H1 (cell line): ENCODE measurements at regions not wholly inside any gene's neighbourhood (a gene's known extent, or its start where the extent isn't known, plus 50 kb on each side); places are given as distances from the start of the nearest gene placed in this dataset.

Experiments used
- CTCF ChIA-PET: fragments of 300-600 bp; sonication (Branson Sonifier 250); formaldehyde crosslinking; loops from one replicate; lab custom pipeline; 2021; ENCODE audit not compliant: partially characterized antibody; lab: Charles Lee
- POLR2A ChIA-PET: fragments of 300-600 bp; sonication (Branson Sonifier 250); formaldehyde crosslinking; loops from one replicate; lab custom pipeline; 2021; ENCODE audit warnings: inconsistent platforms; ENCODE audit not compliant: partially characterized antibody; lab: Charles Lee
- DNase-seq, 2 experiments: peaks; one replicate each; pipeline versions ENCODE4 v3.0.0 to v3.0.0-alpha.2; 2010 to 2022; ENCODE audit warnings: low spot score in 2 of 2, low read depth in 1 of 2, mixed read lengths in 1 of 2
- FAIRE-seq: peaks from 2 replicates; lab custom pipeline; 2011; peaks lifted over from hg19 to GRCh38; lab: Jason Lieb, UNC
- H2AFZ ChIP-seq: 2 replicates; pipeline ENCODE4 v1.8.1; 2012; ENCODE audit warnings: low read length, inconsistent platforms
- H2AK5ac ChIP-seq: 2 replicates; pipeline ENCODE4 v1.6.1; 2013; ENCODE audit warnings: low read depth, low read length
- H2BK120ac ChIP-seq: replicated peaks from 2 replicates; pipeline ENCODE3; 2013; ENCODE audit warnings: low read depth, low read length, inconsistent platforms
- H2BK12ac ChIP-seq: 2 replicates; pipeline ENCODE4 v1.6.1; 2013; ENCODE audit warnings: low read depth, low read length
- H2BK15ac ChIP-seq: 2 replicates; pipeline ENCODE4 v1.6.1; 2013; ENCODE audit warnings: low read length
- H2BK20ac ChIP-seq: 2 replicates; pipeline ENCODE4 v1.6.1; 2013; ENCODE audit warnings: low read length
- H2BK5ac ChIP-seq: 2 replicates; pipeline ENCODE4 v1.6.1; 2013; ENCODE audit warnings: low read depth, low read length
- H3K14ac ChIP-seq: 2 replicates; pipeline ENCODE4 v1.6.1; 2013; ENCODE audit warnings: inconsistent platforms; ENCODE audit not compliant: insufficient read length
- H3K18ac ChIP-seq: 2 replicates; pipeline ENCODE4 v1.6.1; 2013; ENCODE audit warnings: low read length; ENCODE audit errors: extremely low read depth
- H3K23ac ChIP-seq: 2 replicates; pipeline ENCODE4 v1.6.1; 2013; ENCODE audit warnings: inconsistent platforms; ENCODE audit not compliant: insufficient read length
- H3K23me2 ChIP-seq: 2 replicates; pipeline ENCODE4 v1.6.1; 2013; ENCODE audit warnings: low read depth, low read length
- H3K27ac ChIP-seq: 2 replicates; pipeline ENCODE4 v1.6.1; 2011; ENCODE audit warnings: low read depth, low read length, inconsistent platforms
- H3K27me3 ChIP-seq, 4 experiments: replicated peaks in 1 of 4; 1 replicate in 1 of 4; 2 replicates in 3 of 4; pipeline versions ENCODE4 v1.6.1 to v1.8.1; 2011 to 2013; ENCODE audit warnings: low read length in 3 of 4, mild to moderate bottlenecking in 3 of 4, inconsistent platforms in 2 of 4, mixed read lengths in 2 of 4, moderate library complexity in 1 of 4; ENCODE audit not compliant: control insufficient read depth in 3 of 4, insufficient read depth in 3 of 4; ENCODE audit errors: extremely low read depth in 1 of 4
- H3K36me3 ChIP-seq, 4 experiments: 2 replicates each; pipeline versions ENCODE4 v1.6.1 to v1.8.1; 2011 to 2013; ENCODE audit warnings: mild to moderate bottlenecking in 4 of 4, low read length in 3 of 4, moderate library complexity in 2 of 4, control low read depth in 1 of 4, inconsistent platforms in 1 of 4; ENCODE audit not compliant: insufficient read depth in 4 of 4, control insufficient read depth in 2 of 4
- H3K4ac ChIP-seq: replicated peaks from 2 replicates; pipeline ENCODE3; 2013; ENCODE audit warnings: low read length, low read depth, mixed read lengths, inconsistent platforms; ENCODE audit not compliant: insufficient read length
- H3K4me1 ChIP-seq, 4 experiments: replicated peaks in 1 of 4; 1 replicate in 1 of 4; 2 replicates in 3 of 4; pipeline versions ENCODE4 v1.6.1 to v1.8.1; 2011 to 2013; ENCODE audit warnings: low read length in 3 of 4, inconsistent platforms in 2 of 4, mixed read lengths in 1 of 4; ENCODE audit not compliant: insufficient read depth in 4 of 4, control insufficient read depth in 3 of 4
- H3K4me2 ChIP-seq, 2 experiments: 2 replicates each; pipeline versions ENCODE4 v1.6.1 to v1.8.1; 2011 to 2013; ENCODE audit warnings: low read depth in 2 of 2, low read length in 2 of 2, control low read depth in 1 of 2, inconsistent platforms in 1 of 2, mild to moderate bottlenecking in 1 of 2; ENCODE audit not compliant: insufficient read depth in 1 of 2
- H3K4me3 ChIP-seq, 4 experiments: fragments of 200-600, 300-600 bp in 1 of 4; sonication (generic), shearing (Covaris generic), sonication (Bioruptor Twin) in 1 of 4; 2 replicates each; pipeline versions ENCODE4 v1.5.1 to v1.8.1; 2011 to 2016; ENCODE audit warnings: low read length in 4 of 4, low read depth in 3 of 4, control low read depth in 2 of 4, inconsistent platforms in 2 of 4, mild to moderate bottlenecking in 2 of 4, mixed read lengths in 1 of 4, moderate library complexity in 1 of 4; ENCODE audit not compliant: insufficient read depth in 2 of 4; ENCODE audit errors: extremely low read depth in 1 of 4
- H3K56ac ChIP-seq: replicated peaks from 2 replicates; pipeline ENCODE3; 2013; ENCODE audit warnings: low read depth, mild to moderate bottlenecking, mixed read lengths, low read length, inconsistent platforms; ENCODE audit not compliant: insufficient read length
- H3K79me1 ChIP-seq: 2 replicates; pipeline ENCODE4 v1.6.1; 2013; ENCODE audit warnings: low read depth, low read length, control low read depth
- H3K79me2 ChIP-seq, 2 experiments: 2 replicates each; pipeline versions ENCODE4 v1.6.1 to v1.8.1; 2012 to 2013; ENCODE audit warnings: low read length in 2 of 2, mild to moderate bottlenecking in 2 of 2, inconsistent platforms in 1 of 2; ENCODE audit not compliant: insufficient read depth in 2 of 2, control insufficient read depth in 1 of 2
- H3K9ac ChIP-seq, 4 experiments: replicated peaks in 1 of 4; 1 replicate in 1 of 4; 2 replicates in 3 of 4; pipeline versions ENCODE4 v1.6.1 to v1.8.1; 2011 to 2013; ENCODE audit warnings: low read depth in 3 of 4, low read length in 3 of 4, control low read depth in 2 of 4, mild to moderate bottlenecking in 2 of 4, moderate library complexity in 2 of 4, inconsistent platforms in 1 of 4; ENCODE audit errors: extremely low read depth in 1 of 4
- H3K9me3 ChIP-seq, 2 experiments: 2 replicates each; pipeline versions ENCODE4 v1.6.1 to v1.8.1; 2012 to 2013; ENCODE audit warnings: mild to moderate bottlenecking in 2 of 2, moderate library complexity in 2 of 2, control low read depth in 1 of 2, inconsistent platforms in 1 of 2, low read depth in 1 of 2, low read length in 1 of 2, mixed read lengths in 1 of 2; ENCODE audit not compliant: insufficient read depth in 2 of 2
- H4K20me1 ChIP-seq, 2 experiments: replicated peaks in 1 of 2; 2 replicates each; pipeline versions ENCODE3 to v1.8.1; 2011 to 2013; ENCODE audit warnings: inconsistent platforms in 2 of 2, low read length in 2 of 2, mild to moderate bottlenecking in 1 of 2; ENCODE audit not compliant: insufficient read depth in 2 of 2, control insufficient read depth in 1 of 2
- H4K5ac ChIP-seq: 2 replicates; pipeline ENCODE4 v1.6.1; 2013; ENCODE audit warnings: low read length, low read depth, mixed read lengths, inconsistent platforms; ENCODE audit not compliant: insufficient read length
- H4K8ac ChIP-seq: 2 replicates; pipeline ENCODE4 v1.8.0; 2013; ENCODE audit warnings: mild to moderate bottlenecking, moderate library complexity, low read length, inconsistent platforms; ENCODE audit not compliant: insufficient read depth; ENCODE audit errors: extremely low read depth
- H4K91ac ChIP-seq: replicated peaks from 2 replicates; pipeline ENCODE3; 2013; ENCODE audit warnings: low read length, mixed read lengths, inconsistent platforms; ENCODE audit not compliant: insufficient read length
- ASH2L ChIP-seq: fragments of 200-600, 300-600 bp; sonication (generic); IDR thresholded peaks from one replicate; pipeline ENCODE4 v1.7.1; 2017; ENCODE audit warnings: low read length
- BRCA1 ChIP-seq: IDR thresholded peaks from 2 replicates; pipeline ENCODE4 v1.6.1; 2012; ENCODE audit warnings: low read depth, low read length, improper control_type of control experiment
- KDM5A ChIP-seq: fragments of 200-600 bp; IDR thresholded peaks from 2 replicates; pipeline ENCODE4 v1.7.1; 2012; ENCODE audit warnings: mild to moderate bottlenecking, low read length, inconsistent platforms, mixed read lengths
- PHF8 ChIP-seq: fragments of 200-600 bp; sonication (generic); conservative IDR thresholded peaks from 2 replicates; pipeline ENCODE4 v1.7.1; 2012; ENCODE audit warnings: low read depth, mild to moderate bottlenecking, inconsistent platforms, low read length, moderate library complexity
- RBBP5 ChIP-seq: IDR thresholded peaks from 2 replicates; pipeline ENCODE4 v1.7.1; 2012; ENCODE audit warnings: low read depth, mild to moderate bottlenecking, inconsistent platforms, low read length, moderate library complexity, borderline replicate concordance
- SIN3A ChIP-seq, 2 experiments: IDR thresholded peaks in 1 of 2; conservative IDR thresholded peaks in 1 of 2; 2 replicates each; pipeline ENCODE4 v1.6.1; 2011 to 2012; ENCODE audit warnings: low read length in 2 of 2, improper control_type of control experiment in 1 of 2, low read depth in 1 of 2, mild to moderate bottlenecking in 1 of 2
- SP2 ChIP-seq: IDR thresholded peaks from 2 replicates; pipeline ENCODE4 v1.6.1; 2012; ENCODE audit warnings: mild to moderate bottlenecking, low read length, inconsistent platforms
- TAF7 ChIP-seq: optimal IDR thresholded peaks from 2 replicates; pipeline ENCODE3; 2011; ENCODE audit warnings: low read depth, mild to moderate bottlenecking, inconsistent platforms, low read length, moderate library complexity, borderline replicate concordance
- ZNF274 ChIP-seq: IDR thresholded peaks from 2 replicates; pipeline ENCODE4 v1.7.0; 2012; ENCODE audit warnings: low read length, borderline replicate concordance; ENCODE audit errors: extremely low read depth
- WGBS, 2 experiments: shearing (Covaris generic) in 1 of 2; methylation state at CpG; one replicate each; pipeline versions ENCODE4 v1.1.6 to v1.1.7; 2013 to 2015; ENCODE audit warnings: low lambda C conversion rate in 2 of 2, mixed read lengths in 2 of 2, inconsistent platforms in 1 of 2, low coverage in 1 of 2, missing lambda C conversion rate in 1 of 2; ENCODE audit not compliant: insufficient replicate concordance in 2 of 2, insufficient coverage in 1 of 2, insufficient read length in 1 of 2; ENCODE audit errors: extremely low coverage in 1 of 2, missing lambda C conversion rate in 1 of 2; 5-methylcytosine and 5-hydroxymethylcytosine counted together
- TF ChIP-seq, protein P1 (sequence below): IDR thresholded peaks from 2 replicates; pipeline ENCODE4 v1.6.1; 2011; ENCODE audit warnings: low read depth, mild to moderate bottlenecking, low read length; ENCODE audit not compliant: insufficient read depth

DNA sequence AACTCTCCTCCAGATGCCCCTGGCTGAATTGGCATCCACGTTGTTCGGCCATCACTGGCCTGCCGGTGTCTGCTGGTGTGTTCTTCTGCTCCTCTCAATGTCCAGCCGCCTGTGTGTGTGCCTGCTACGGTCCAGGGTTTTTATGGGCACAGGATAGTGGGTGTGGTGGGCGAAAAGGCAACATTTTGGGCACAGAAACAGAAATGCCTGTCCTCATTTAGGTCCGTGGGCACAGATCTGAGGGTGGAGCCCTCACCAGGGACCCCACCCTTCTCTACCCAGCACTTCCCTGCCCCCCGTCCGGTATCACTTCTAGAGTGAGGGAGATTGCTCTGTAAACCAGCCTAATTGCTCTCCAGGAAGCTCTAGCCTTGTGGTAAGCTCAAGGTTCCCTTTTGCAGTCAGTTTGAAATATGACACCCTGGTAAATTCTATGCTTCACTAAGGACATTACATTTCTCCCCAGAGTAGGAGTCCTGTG is 410.1 kb downstream of the MAT2B start:
- Histone ChIP-seq H3K79me1 (no peaks in the 10 kb centered on the region), H3K4ac (no peak overlapping the region), H3K23ac (no peak overlapping the region), H2AK5ac (no peak overlapping the region), H3K4me1 (peaks cover 3 to 10% (median 6%) of the 10 kb centered on the region in 4 experiments; a peak in 6 of 7 replicates), H4K8ac (no peak overlapping the region), H2BK20ac (no peak overlapping the region; the same call in 1 of the 2 replicates), H2BK120ac (no peak overlapping the region), H3K14ac (no peak overlapping the region), H3K56ac (no peak overlapping the region), H3K9me3 (peaks cover 5 to 9% of the 10 kb centered on the region in 2 experiments; a peak in 3 of 4 replicates), H3K18ac (no peak overlapping the region; the same call in 1 of the 2 replicates), H3K4me2 (peak overlapping the region; percentile 4 to 21; a peak in 2 of 4 replicates), H3K4me3 (no peak overlapping the region), H2BK12ac (no peak overlapping the region), H2AFZ (0 out of 2 replicates have a peak overlapping the region, but pooled peaks have one; percentile 55), H2BK15ac (no peak overlapping the region; the same call in 1 of the 2 replicates), H4K5ac (peak overlapping the region; percentile 3), H2BK5ac (no peak overlapping the region), H3K27ac (no peak overlapping the region), H3K27me3 (no peaks in the 10 kb centered on the region), H3K9ac (no peak overlapping the region; a peak in 2 of 7 replicates), H3K36me3 (no peaks in the 10 kb centered on the region), H3K79me2 (no peaks in the 10 kb centered on the region), H4K91ac (no peak overlapping the region), H3K23me2 (no peaks in the 10 kb centered on the region), H4K20me1 (no peaks in the 10 kb centered on the region)
- CTCF ChIA-PET, result interaction anchor here (0.6 to 0.9 kb wide), 2 partner anchors 10 to 52 kb away, joined by 3 read pairs; no protein-coding TSS in a partner anchor
- DNase-seq, result no peak
- no peak for TF ChIP-seq SP2
- no peak for TF ChIP-seq TAF7
- TF ChIP-seq KDM5A, result no peak
- TF ChIP-seq BRCA1, result no peak
- no peak for TF ChIP-seq PHF8
- no peak for TF ChIP-seq ZNF274
- TF ChIP-seq, protein P1, sequence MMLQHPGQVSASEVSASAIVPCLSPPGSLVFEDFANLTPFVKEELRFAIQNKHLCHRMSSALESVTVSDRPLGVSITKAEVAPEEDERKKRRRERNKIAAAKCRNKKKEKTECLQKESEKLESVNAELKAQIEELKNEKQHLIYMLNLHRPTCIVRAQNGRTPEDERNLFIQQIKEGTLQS, result no peak
- no peak for TF ChIP-seq RBBP5
- TF ChIP-seq SIN3A (conservative IDR thresholded peaks at IDR 0.05 in 1 of 2, IDR thresholded peaks at IDR 0.05 in 1 of 2; ENCODE audit: low read depth in 1 of 2, low read length in 2 of 2), result no peak
- TF ChIP-seq ASH2L, result no peak
- WGBS, 2 experiments, result 77% methylated on average over 9 of the region's 9 CpGs; no CpG with 5 or more reads in 1 of the 2 experiments
- POLR2A ChIA-PET, result no interaction called here
- FAIRE-seq, result no peak
